GM20000 (cell line): ENCODE measurements at regions not wholly inside any gene's neighbourhood (a gene's known extent, or its start where the extent isn't known, plus 50 kb on each side); places are given as distances from the start of the nearest gene placed in this dataset.

Experiments
- DNase-seq: peaks from one replicate; pipeline ENCODE4 v3.0.0; 2012; ENCODE audit warnings: low spot score
- CTCF ChIP-seq: IDR thresholded peaks from 2 replicates; pipeline ENCODE4 v1.5.1; 2012; ENCODE audit warnings: mild to moderate bottlenecking, control low read depth; ENCODE audit errors: extremely low read depth, missing control alignments

DNA sequence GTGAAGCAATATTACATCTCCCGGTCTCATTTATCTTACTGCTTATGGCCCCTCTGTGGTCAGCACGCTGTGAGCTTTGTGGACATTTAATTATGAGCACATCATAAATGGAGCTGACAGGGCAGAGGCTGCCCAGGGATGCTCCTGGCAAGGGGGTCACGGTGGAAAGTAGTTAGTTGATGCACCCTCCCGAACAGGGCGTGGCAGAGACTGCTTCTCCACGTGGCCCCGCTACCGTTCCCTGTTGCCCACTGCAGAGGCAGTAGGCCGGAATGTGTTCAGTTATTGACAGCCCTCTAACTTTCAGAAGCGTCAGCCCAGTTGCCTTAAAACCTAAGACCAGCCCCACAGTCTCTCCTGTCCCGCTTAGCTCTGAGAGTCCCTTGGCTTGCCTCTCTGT lies 180.3 kb upstream of the ZNF507 start:
- DNase-seq, result no peak
- no peak for TF ChIP-seq CTCF

DNA sequence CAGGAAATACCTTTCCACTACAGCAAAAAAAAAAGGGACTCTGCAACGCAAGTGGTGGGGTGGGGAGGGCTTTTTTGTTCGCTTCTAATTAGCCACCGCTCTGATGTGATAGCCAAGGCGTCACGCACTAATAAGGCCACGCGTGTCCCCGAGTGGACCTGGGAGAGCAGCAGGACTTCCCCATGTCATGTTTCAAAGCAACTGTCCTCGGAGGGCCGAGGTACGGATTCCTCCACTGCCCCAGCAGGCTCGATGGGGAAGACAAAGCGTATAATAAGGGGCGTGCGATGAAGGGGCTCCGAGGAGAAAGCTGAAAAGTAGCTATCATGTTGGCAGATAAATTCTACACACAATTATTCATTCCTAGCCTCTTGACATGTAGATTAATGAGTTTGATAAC lies 179.7 kb upstream of the ZNF507 start:
- no peak for TF ChIP-seq CTCF

DNA sequence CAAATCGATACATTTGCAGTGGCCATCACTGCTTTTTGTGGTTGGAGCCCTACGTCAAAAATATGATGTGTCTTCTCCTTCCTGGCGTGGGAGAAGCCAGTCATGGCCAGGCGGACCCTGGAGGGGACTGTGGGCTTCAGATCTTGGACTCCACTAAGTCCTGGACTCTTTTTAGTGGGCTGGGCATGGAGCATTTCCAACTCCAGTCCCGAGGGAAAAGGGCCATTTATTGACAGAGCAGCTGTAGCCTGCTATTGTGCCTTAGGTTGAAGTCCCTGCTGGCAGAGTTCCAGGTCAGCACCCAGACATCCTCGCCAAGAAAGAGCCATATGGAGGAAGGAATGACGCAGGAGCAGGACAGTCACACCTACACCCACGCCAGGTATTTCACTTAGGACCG lies 179.2 kb upstream of the ZNF507 start:
- TF ChIP-seq CTCF, result no peak
- DNase-seq, result no peak

More for the DNA sequence above, 179.7 kb upstream of the ZNF507 start:
- DNase-seq, result no peak

GRCh38 chr19:32168111-32168510 lies 177.3 kb upstream of the ZNF507 start:
- no peak for DNase-seq
- TF ChIP-seq CTCF, result no peak

- TF ChIP-seq CTCF, result no peak
- no peak for DNase-seq
Measured at GRCh38 chr19:32168606-32169005, 176.8 kb upstream of the ZNF507 start.

DNA sequence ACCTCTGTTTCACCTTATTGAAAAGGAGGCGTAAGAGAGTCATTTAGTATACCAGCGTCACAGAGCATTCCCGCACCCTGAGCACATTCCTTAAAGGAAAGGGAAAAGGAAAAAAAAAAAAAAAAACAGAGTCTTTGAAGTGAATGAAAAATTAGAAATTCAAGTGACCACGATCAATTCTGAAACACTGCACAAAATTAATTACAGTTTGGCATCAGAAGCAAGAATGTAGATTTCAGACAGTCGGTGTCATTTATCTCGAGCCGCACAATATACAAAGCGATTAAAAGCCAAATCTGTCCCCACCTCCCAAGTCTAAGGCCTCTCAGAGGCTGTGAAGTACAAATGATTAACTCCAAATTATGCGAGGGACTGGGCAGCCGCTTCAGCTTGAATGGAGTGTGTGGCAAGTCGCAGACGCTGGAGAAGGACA lies 173.7 kb upstream of the ZNF507 start:
- DNase-seq, result no peak
- TF ChIP-seq CTCF, result no peak

DNA sequence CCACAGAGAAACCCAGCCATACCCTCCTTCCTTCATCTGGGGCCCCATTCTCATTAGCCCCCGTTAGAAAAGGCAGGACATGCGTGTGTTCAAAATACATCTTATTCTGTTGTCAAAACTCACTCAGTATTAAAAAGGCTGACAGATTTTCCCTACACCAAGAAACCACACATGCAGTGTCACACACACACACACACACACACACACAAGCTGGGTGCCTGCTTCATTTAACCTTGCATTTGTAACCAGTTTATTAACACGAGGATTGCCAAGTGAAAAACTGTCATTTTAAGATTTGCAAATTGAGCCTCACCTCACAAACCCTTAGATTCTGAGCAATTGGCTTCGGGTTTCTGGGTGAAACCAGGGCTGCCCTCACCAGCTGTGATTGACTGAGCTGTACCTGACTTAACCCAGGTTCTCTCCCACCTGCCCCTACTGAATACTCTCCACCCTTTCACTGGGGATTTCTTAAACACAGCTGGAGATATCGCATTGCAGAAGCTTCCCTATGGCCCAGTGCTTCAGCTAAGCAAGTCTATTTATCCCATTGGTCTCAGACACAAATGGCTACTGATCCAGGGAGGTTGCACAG lies 172.7 kb upstream of the ZNF507 start:
- no peak for DNase-seq
- TF ChIP-seq CTCF, result no peak
